ENCODE measurements at regions not wholly inside any gene's neighbourhood (a gene's known extent, or its start where the extent isn't known, plus 50 kb on each side); places are given as distances from the start of the nearest gene placed in this dataset.

- CTCF ChIA-PET: no interaction called here
- no peak for ATAC-seq
- DNase-seq: no peak
- no peak overlapping the region for H3K27ac Mint-ChIP-seq
- no peaks in the 10 kb centered on the region for H3K4me1 Mint-ChIP-seq
- no peaks in the 10 kb centered on the region for H3K9me3 Mint-ChIP-seq (ENCODE audit: low read depth)
- H3K27me3 Mint-ChIP-seq: no peaks in the 10 kb centered on the region
- H3K36me3 Mint-ChIP-seq: no peaks in the 10 kb centered on the region
- no peak overlapping the region for H3K4me3 Mint-ChIP-seq
Observed at GRCh38 chr12:18895946-18896345, 158.0 kb downstream of the CAPZA3 start.

GRCh38 chr12:18897823-18898222, 159.9 kb downstream of the CAPZA3 start:
- Mint-ChIP-seq H3K9me3 (ENCODE audit: low read depth) (no peaks in the 10 kb centered on the region), H3K27ac (no peak overlapping the region), H3K36me3 (no peaks in the 10 kb centered on the region), H3K4me3 (no peak overlapping the region), H3K27me3 (no peaks in the 10 kb centered on the region), H3K4me1 (no peaks in the 10 kb centered on the region)
- ATAC-seq (no peak), DNase-seq (no peak)
- CTCF ChIA-PET: no interaction called here

DNA sequence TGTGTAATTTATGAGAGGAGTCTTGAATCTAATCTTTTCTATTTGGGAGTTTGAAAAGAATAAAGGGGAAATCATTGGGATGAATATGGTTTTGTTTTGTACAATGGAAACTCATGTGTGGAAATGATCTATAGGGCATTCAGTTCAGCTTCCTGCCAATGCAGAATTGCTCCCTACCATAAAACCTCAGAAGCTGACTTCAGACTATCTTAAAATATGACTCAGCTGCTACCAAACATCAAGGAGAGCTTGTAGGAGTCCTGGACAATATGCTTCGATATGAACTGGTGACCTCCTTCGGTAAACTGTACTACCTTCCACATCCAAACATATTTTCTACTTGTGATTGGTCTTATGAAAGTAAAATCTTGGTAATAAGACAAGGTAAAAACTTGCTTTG, 160.6 kb downstream of the CAPZA3 start:
- no peak overlapping the region for H3K27ac Mint-ChIP-seq
- H3K9me3 Mint-ChIP-seq (ENCODE audit: low read depth): no peaks in the 10 kb centered on the region
- no peak for DNase-seq
- H3K27me3 Mint-ChIP-seq: no peaks in the 10 kb centered on the region
- ATAC-seq: no peak
- CTCF ChIA-PET: no interaction called here
- no peaks in the 10 kb centered on the region for H3K36me3 Mint-ChIP-seq
- H3K4me1 Mint-ChIP-seq: no peaks in the 10 kb centered on the region
- H3K4me3 Mint-ChIP-seq: no peak overlapping the region

DNA sequence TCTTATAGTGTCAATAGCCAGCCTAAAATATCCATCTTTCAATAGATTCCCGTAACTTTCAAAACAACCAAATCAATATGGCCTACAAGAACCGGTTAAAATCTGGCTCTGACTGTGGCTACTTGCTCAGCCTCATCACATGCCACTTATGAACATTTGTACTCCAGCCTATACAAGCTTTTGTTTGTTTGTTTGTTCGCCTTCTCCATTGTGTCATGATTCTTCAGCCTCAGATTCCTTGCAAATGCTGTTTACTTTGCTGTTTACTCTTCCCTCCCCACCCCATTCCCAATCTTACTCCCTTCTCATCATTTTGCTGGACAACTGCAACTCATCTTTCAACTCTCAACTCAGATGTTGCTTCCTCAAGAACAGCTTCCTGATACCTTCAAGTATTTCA, 161.2 kb downstream of the CAPZA3 start:
- H3K4me3 Mint-ChIP-seq: no peak overlapping the region
- no peaks in the 10 kb centered on the region for H3K4me1 Mint-ChIP-seq
- DNase-seq: no peak
- ATAC-seq: no peak
- H3K9me3 Mint-ChIP-seq (ENCODE audit: low read depth): peaks cover 2% of the 10 kb centered on the region
- no peaks in the 10 kb centered on the region for H3K36me3 Mint-ChIP-seq
- CTCF ChIA-PET: no interaction called here
- H3K27ac Mint-ChIP-seq: no peak overlapping the region
- no peaks in the 10 kb centered on the region for H3K27me3 Mint-ChIP-seq

DNA sequence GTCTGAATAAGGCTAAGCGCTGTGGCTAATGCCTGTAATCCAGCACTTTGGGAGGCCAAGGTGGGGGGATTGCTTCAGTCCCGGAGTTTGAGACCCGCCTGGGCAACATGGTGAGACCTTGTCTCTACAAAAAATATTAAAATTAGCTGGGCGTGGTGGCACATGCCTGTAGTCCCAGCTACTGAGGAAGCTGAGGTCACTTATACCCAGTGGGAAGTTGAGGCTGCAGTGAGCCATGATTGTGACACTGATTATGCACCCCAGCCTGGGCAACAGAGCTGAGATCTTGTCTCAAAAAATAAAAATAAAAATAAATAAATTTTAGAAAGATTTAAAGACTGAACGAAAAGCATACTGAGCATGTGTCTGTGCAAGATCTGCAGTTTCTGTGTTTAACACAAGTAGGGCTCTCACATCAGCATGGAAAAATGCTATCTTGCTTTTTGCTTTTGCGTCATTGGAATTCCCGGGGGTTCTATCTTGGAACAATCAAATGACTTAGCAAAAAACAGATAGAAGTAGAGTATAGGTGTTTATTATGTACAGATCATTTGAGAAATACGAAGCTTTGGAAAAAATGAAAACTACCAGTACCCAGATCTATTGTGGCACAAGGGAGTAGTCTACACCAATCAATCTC, 161.9 kb downstream of the CAPZA3 start:
- no peaks in the 10 kb centered on the region for H3K36me3 Mint-ChIP-seq
- CTCF ChIA-PET: no interaction called here
- H3K27ac Mint-ChIP-seq: no peak overlapping the region

DNA sequence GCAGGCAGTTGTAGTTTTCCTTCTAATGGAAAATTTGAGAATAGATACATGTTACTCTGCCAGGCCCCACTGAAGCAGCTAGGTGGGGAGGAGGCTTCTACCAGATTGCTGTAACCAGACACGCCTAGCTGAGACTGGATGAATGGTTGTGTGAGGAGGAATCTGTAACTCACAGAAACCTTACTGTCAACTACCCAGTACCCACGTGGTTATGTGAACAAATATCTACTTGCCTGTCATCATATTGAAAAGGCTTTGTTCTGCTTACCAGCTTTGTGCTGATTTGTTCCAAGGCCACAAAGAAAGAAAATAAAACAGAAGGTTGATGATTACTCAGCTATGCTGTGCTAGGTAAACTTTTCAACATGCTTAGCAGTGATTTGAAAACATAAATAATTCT, 167.2 kb downstream of the CAPZA3 start:
- CTCF ChIA-PET: no interaction called here
- DNase-seq (no peak), ATAC-seq (no peak)
- Mint-ChIP-seq H3K27ac (no peak overlapping the region), H3K9me3 (ENCODE audit: low read depth) (peaks cover 5% of the 10 kb centered on the region), H3K4me1 (no peaks in the 10 kb centered on the region), H3K36me3 (no peaks in the 10 kb centered on the region), H3K27me3 (no peaks in the 10 kb centered on the region), H3K4me3 (no peak overlapping the region)

More for the DNA sequence above, 161.9 kb downstream of the CAPZA3 start:
- Mint-ChIP-seq H3K4me3 (no peak overlapping the region), H3K9me3 (ENCODE audit: low read depth) (peaks cover 2% of the 10 kb centered on the region), H3K27me3 (no peaks in the 10 kb centered on the region), H3K4me1 (no peaks in the 10 kb centered on the region)
- ATAC-seq (no peak), DNase-seq (no peak)

GRCh38 chr12:18906395-18906794, 168.5 kb downstream of the CAPZA3 start:
- Mint-ChIP-seq H3K36me3 (no peaks in the 10 kb centered on the region), H3K4me3 (no peak overlapping the region), H3K27me3 (no peaks in the 10 kb centered on the region)

DNA sequence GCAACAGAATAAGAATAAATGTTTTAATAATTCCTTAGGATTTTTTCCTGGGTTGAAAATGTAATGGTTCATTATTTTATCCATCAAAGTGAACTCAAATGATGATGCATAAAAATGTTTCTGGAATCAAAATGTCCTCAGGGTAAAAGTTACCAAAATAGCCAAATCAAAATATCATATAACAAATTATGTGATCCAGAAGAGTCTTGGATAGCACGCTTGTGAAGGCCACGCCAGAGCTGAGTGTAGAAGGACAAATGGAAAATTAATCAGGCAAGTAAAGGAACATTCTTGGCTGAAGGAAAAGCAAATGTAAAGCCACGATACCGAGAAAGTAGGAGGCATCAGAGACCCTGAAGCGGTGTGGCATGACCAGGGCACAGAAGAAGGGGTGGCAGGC, 169.2 kb downstream of the CAPZA3 start:
- CTCF ChIA-PET: no interaction called here
- H3K4me3 Mint-ChIP-seq: no peak overlapping the region
- H3K9me3 Mint-ChIP-seq (ENCODE audit: low read depth): peaks cover 5% of the 10 kb centered on the region
- no peak for DNase-seq
- no peak overlapping the region for H3K27ac Mint-ChIP-seq
- no peaks in the 10 kb centered on the region for H3K36me3 Mint-ChIP-seq
- no peak for ATAC-seq
- H3K4me1 Mint-ChIP-seq: no peaks in the 10 kb centered on the region
- H3K27me3 Mint-ChIP-seq: no peaks in the 10 kb centered on the region

More at GRCh38 chr12:18906395-18906794, 168.5 kb downstream of the CAPZA3 start:
- peaks cover 5% of the 10 kb centered on the region for H3K9me3 Mint-ChIP-seq (ENCODE audit: low read depth)
- no peak for ATAC-seq
- CTCF ChIA-PET: no interaction called here
- no peaks in the 10 kb centered on the region for H3K4me1 Mint-ChIP-seq
- H3K27ac Mint-ChIP-seq: no peak overlapping the region
- no peak for DNase-seq

DNA sequence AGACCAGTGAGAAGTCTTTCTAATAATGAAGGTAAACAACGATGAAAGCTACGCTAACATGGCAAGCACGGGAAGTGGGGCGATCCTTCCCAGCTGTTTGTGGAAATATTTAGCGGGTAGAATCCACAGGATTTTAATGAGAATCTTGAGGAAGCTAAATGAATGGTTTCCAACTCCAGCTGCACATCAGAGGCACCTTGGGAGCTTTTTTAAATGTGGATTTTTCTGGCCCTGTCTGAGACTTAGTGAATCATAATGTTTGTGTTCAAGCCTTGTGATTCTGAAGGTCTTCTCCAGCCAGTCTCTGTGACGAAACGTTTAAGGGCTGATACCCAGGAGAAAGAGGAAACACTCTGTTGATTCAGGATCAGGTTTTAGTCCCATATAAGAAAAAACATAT, 169.8 kb downstream of the CAPZA3 start:
- peaks cover 5% of the 10 kb centered on the region for H3K9me3 Mint-ChIP-seq (ENCODE audit: low read depth)
- H3K4me1 Mint-ChIP-seq: no peaks in the 10 kb centered on the region
- CTCF ChIA-PET: no interaction called here
- no peak for DNase-seq
- H3K4me3 Mint-ChIP-seq: no peak overlapping the region
- no peak for ATAC-seq
- no peaks in the 10 kb centered on the region for H3K27me3 Mint-ChIP-seq
- no peak overlapping the region for H3K27ac Mint-ChIP-seq
- H3K36me3 Mint-ChIP-seq: no peaks in the 10 kb centered on the region

- no peak for DNase-seq
- H3K27me3 Mint-ChIP-seq: no peaks in the 10 kb centered on the region
- CTCF ChIA-PET: no interaction called here
- H3K27ac Mint-ChIP-seq: no peak overlapping the region
- H3K36me3 Mint-ChIP-seq: no peaks in the 10 kb centered on the region
- no peak for ATAC-seq
- H3K4me1 Mint-ChIP-seq: no peaks in the 10 kb centered on the region
- H3K9me3 Mint-ChIP-seq (ENCODE audit: low read depth): peaks cover 5% of the 10 kb centered on the region
- H3K4me3 Mint-ChIP-seq: no peak overlapping the region
Observed at GRCh38 chr12:18908191-18908590, 170.3 kb downstream of the CAPZA3 start.

- CTCF ChIA-PET: no interaction called here
- H3K27me3 Mint-ChIP-seq: no peaks in the 10 kb centered on the region
- no peak for DNase-seq
- no peaks in the 10 kb centered on the region for H3K9me3 Mint-ChIP-seq (ENCODE audit: low read depth)
- no peak overlapping the region for H3K4me3 Mint-ChIP-seq
- H3K4me1 Mint-ChIP-seq: no peaks in the 10 kb centered on the region
- no peak overlapping the region for H3K27ac Mint-ChIP-seq
- ATAC-seq: no peak
- no peaks in the 10 kb centered on the region for H3K36me3 Mint-ChIP-seq
Observed at GRCh38 chr12:18919871-18920511, 182.1 kb downstream of the CAPZA3 start.

DNA sequence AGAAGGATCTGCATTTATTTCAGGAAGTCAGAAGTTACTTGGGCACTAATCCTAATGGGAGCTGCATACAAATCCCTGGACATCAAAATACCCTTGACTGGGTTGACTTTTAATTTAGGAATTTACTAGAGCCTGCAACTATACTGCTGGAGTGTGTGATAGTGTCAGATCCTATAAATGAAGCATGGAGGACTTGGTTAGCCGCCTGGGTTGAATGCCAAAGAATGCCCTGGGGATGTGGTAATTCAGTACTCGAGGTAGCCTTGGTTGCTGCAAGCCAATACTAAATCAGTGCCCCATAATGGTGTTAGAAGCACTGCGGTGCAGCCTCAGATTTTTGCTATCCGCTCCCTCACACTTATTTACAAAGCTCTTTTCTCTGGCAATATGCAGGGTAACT, 184.9 kb downstream of the CAPZA3 start:
- Mint-ChIP-seq H3K27me3 (no peaks in the 10 kb centered on the region), H3K4me3 (no peak overlapping the region), H3K9me3 (ENCODE audit: low read depth) (no peaks in the 10 kb centered on the region), H3K4me1 (no peaks in the 10 kb centered on the region), H3K27ac (no peak overlapping the region), H3K36me3 (no peaks in the 10 kb centered on the region)
- DNase-seq: no peak
- CTCF ChIA-PET: no interaction called here
- ATAC-seq: no peak

DNA sequence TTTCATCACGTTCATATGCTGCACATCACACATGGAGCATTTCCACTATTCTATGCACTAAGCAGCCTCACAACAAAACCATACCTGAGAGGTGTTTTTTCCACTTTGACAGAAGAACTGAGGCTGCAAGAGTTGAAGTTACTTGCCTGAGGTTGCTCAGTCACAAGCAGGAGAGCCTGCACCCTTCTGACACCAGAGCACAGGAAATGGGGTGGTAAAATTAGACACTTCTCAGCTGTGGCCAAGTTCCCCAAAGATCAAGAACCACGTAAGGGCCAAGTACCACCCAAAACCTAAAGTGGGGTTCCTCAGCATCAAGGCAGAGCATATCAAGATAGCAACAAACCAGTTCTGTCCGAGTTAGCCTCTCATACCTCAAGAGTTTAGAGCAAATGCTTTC, 185.8 kb downstream of the CAPZA3 start:
- Mint-ChIP-seq H3K4me3 (no peak overlapping the region), H3K27me3 (no peaks in the 10 kb centered on the region), H3K4me1 (no peaks in the 10 kb centered on the region), H3K9me3 (ENCODE audit: low read depth) (no peaks in the 10 kb centered on the region), H3K27ac (no peak overlapping the region), H3K36me3 (no peaks in the 10 kb centered on the region)
- CTCF ChIA-PET: no interaction called here
- no peak for ATAC-seq
- no peak for DNase-seq

- Mint-ChIP-seq H3K36me3 (no peaks in the 10 kb centered on the region), H3K27ac (no peak overlapping the region), H3K4me1 (no peaks in the 10 kb centered on the region), H3K9me3 (ENCODE audit: low read depth) (peaks cover 7% of the 10 kb centered on the region), H3K27me3 (no peaks in the 10 kb centered on the region), H3K4me3 (no peak overlapping the region)
- ATAC-seq: no peak
- no peak for DNase-seq
- CTCF ChIA-PET: no interaction called here
Observed at GRCh38 chr12:18926188-18926587, 188.3 kb downstream of the CAPZA3 start.

- Mint-ChIP-seq H3K36me3 (no peaks in the 10 kb centered on the region), H3K4me3 (no peak overlapping the region), H3K27ac (no peak overlapping the region), H3K27me3 (no peaks in the 10 kb centered on the region), H3K9me3 (ENCODE audit: low read depth) (peaks cover 9% of the 10 kb centered on the region), H3K4me1 (no peaks in the 10 kb centered on the region)
- no peak for ATAC-seq
- DNase-seq: no peak
- CTCF ChIA-PET: no interaction called here
Observed at GRCh38 chr12:18932211-18932610, 194.3 kb downstream of the CAPZA3 start.

Data from activated CD8-positive, alpha-beta memory T cell treated with anti-CD3 and anti-CD28 coated beads, Interleukin-2, amount 10 ng/mL, durations not matched to agents 7 days and 5 days (primary cell).